ENCODE measurements at regions not wholly inside any gene's neighbourhood (a gene's known extent, or its start where the extent isn't known, plus 50 kb on each side); places are given as distances from the start of the nearest gene placed in this dataset.

- no TSS peak for BruUV-seq (replicated peaks)
- H3K4me3 Mint-ChIP-seq (ENCODE audit: unreplicated experiment): no peak overlapping the region
- H3K27me3 Mint-ChIP-seq (ENCODE audit: insufficient read depth, unreplicated experiment): no peaks in the 10 kb centered on the region
- no peak overlapping the region for H3K27ac Mint-ChIP-seq (ENCODE audit: low read depth, unreplicated experiment)
- TF ChIP-seq CTCF (IDR thresholded peaks at IDR 0.05; ENCODE audit: unreplicated experiment): no peak
- ChIA-PET POLR2A (no interaction called here), CTCF (interaction anchor here (0.5 to 2.0 kb wide), 10 partner anchors 11 to 337 kb away, joined by 3 to 8 read pairs (median 4); no protein-coding TSS in a partner anchor)
- H3K36me3 Mint-ChIP-seq (ENCODE audit: insufficient read depth, unreplicated experiment): peaks cover 70% of the 10 kb centered on the region
- no peaks in the 10 kb centered on the region for H3K4me1 Mint-ChIP-seq (ENCODE audit: insufficient read depth, unreplicated experiment)
- intact Hi-C loops (cut with micrococcal nuclease): loop anchor here (10.0 kb wide), 1 partner anchor 99 kb away; no protein-coding TSS in a partner anchor
- no peak for DNase-seq (ENCODE audit: unreplicated experiment)
- H3K9me3 Mint-ChIP-seq (ENCODE audit: unreplicated experiment): no peaks in the 10 kb centered on the region
Observed at GRCh38 chr7:66556177-66556548, 72.5 kb upstream of the KCTD7 start.

- Mint-ChIP-seq H3K36me3 (ENCODE audit: insufficient read depth, unreplicated experiment) (peaks cover 67% of the 10 kb centered on the region), H3K4me1 (ENCODE audit: insufficient read depth, unreplicated experiment) (no peaks in the 10 kb centered on the region), H3K27me3 (ENCODE audit: insufficient read depth, unreplicated experiment) (no peaks in the 10 kb centered on the region), H3K27ac (ENCODE audit: low read depth, unreplicated experiment) (no peak overlapping the region), H3K9me3 (ENCODE audit: unreplicated experiment) (no peaks in the 10 kb centered on the region), H3K4me3 (ENCODE audit: unreplicated experiment) (no peak overlapping the region)
- ChIA-PET POLR2A (interaction anchor here (0.6 kb wide), 1 partner anchor 538 kb away, joined by 4 read pairs; no protein-coding TSS in a partner anchor), CTCF (interaction anchor here (0.5 to 2.0 kb wide), 21 partner anchors 10 to 444 kb away, joined by 3 to 8 read pairs (median 4); no protein-coding TSS in a partner anchor)
- intact Hi-C loops (cut with micrococcal nuclease): loop anchor here (10.0 kb wide), 1 partner anchor 98 kb away; no protein-coding TSS in a partner anchor
- DNase-seq (ENCODE audit: unreplicated experiment): no peak
- no peak for TF ChIP-seq CTCF (IDR thresholded peaks at IDR 0.05; ENCODE audit: unreplicated experiment)
- BruUV-seq (replicated peaks): no TSS peak
Observed at GRCh38 chr7:66556549-66557213, 72.0 kb upstream of the KCTD7 start.

- Mint-ChIP-seq H3K27ac (ENCODE audit: low read depth, unreplicated experiment) (no peak overlapping the region), H3K27me3 (ENCODE audit: insufficient read depth, unreplicated experiment) (no peaks in the 10 kb centered on the region), H3K36me3 (ENCODE audit: insufficient read depth, unreplicated experiment) (peaks cover 64% of the 10 kb centered on the region), H3K4me3 (ENCODE audit: unreplicated experiment) (no peak overlapping the region), H3K4me1 (ENCODE audit: insufficient read depth, unreplicated experiment) (no peaks in the 10 kb centered on the region), H3K9me3 (ENCODE audit: unreplicated experiment) (no peaks in the 10 kb centered on the region)
- TF ChIP-seq CTCF (IDR thresholded peaks at IDR 0.05; ENCODE audit: unreplicated experiment): peak; percentile 91
- DNase-seq (ENCODE audit: unreplicated experiment): peak; percentile 47
- intact Hi-C loops (cut with micrococcal nuclease): loop anchor here (10.0 kb wide), 1 partner anchor 97 kb away; no protein-coding TSS in a partner anchor
- BruUV-seq (replicated peaks): no TSS peak
- ChIA-PET CTCF (interaction anchor here (0.6 to 2.0 kb wide), 33 partner anchors 9 to 720 kb away, joined by 3 to 8 read pairs (median 4); no protein-coding TSS in a partner anchor), POLR2A (interaction anchor here (0.6 to 2.0 kb wide), 4 partner anchors 34 to 539 kb away, joined by 4 to 6 read pairs (median 4); no protein-coding TSS in a partner anchor)
Observed at GRCh38 chr7:66557214-66558200, 71.2 kb upstream of the KCTD7 start.
